ENCODE measurements at regions not wholly inside any gene's neighbourhood (a gene's known extent, or its start where the extent isn't known, plus 50 kb on each side); places are given as distances from the start of the nearest gene placed in this dataset.

- H3K79me2 ChIP-seq (ENCODE audit: insufficient read depth, low read length) = no peaks in the 10 kb centered on the region
- H3K27me3 Mint-ChIP-seq (ENCODE audit: low read depth in 3 of 3) = peaks cover 0 to 2% (median 1%) of the 10 kb centered on the region in 3 donors
- H3K9ac ChIP-seq (ENCODE audit: insufficient read depth, low read length, poor library complexity, severe bottlenecking) = no peak overlapping the region
- no peak overlapping the region for H3K27ac ChIP-seq (ENCODE audit: low read depth in 1 of 2, low read length in 2 of 2)
- no peaks in the 10 kb centered on the region for H3K4me1 Mint-ChIP-seq
- no peak overlapping the region for H2AFZ ChIP-seq (ENCODE audit: insufficient read depth, low read depth, low read length, poor library complexity, severe bottlenecking)
- no peaks in the 10 kb centered on the region for H3K36me3 ChIP-seq (replicated peaks in 1 of 2; ENCODE audit: control insufficient read depth in 1 of 2, insufficient read depth in 2 of 2, low read length in 2 of 2)
- peaks cover 4 to 16% (median 9%) of the 10 kb centered on the region in 7 donors for H3K9me3 Mint-ChIP-seq
- no peak overlapping the region for H3K27ac Mint-ChIP-seq
- H3K4me2 ChIP-seq (replicated peaks; ENCODE audit: extremely low read depth, low read length, poor library complexity, severe bottlenecking) = no peak overlapping the region
- H3K4me1 ChIP-seq (ENCODE audit: control insufficient read depth in 1 of 2, insufficient read depth in 2 of 2, low read length in 2 of 2) = no peaks in the 10 kb centered on the region
- H3K9me3 ChIP-seq (replicated peaks in 1 of 2; ENCODE audit: control insufficient read depth in 1 of 2, insufficient read depth in 1 of 2, low read length in 2 of 2) = peaks cover 6 to 7% of the 10 kb centered on the region in 2 donors
- DNase-seq = no peak
- H4K20me1 ChIP-seq (ENCODE audit: insufficient read depth, low read length) = no peaks in the 10 kb centered on the region
- H3K4me3 ChIP-seq (replicated peaks in 1 of 3; ENCODE audit: low read depth in 2 of 3, low read length in 3 of 3) = no peak overlapping the region
- WGBS (ENCODE audit: insufficient coverage) = 89% methylated on average over 7 of the region's 7 CpGs
- no peaks in the 10 kb centered on the region for H3K27me3 ChIP-seq (ENCODE audit: control insufficient read depth in 2 of 2, insufficient read depth in 2 of 2, low read length in 2 of 2)
- no peak for TF ChIP-seq CTCF (IDR thresholded peaks at IDR 0.05)
- intact Hi-C loops (cut with micrococcal nuclease) = no loop called here
- H3K4me3 Mint-ChIP-seq = no peak overlapping the region
- H3K36me3 Mint-ChIP-seq = no peaks in the 10 kb centered on the region
These were observed 181.1 kb downstream of the HIPK3 start for GRCh38 chr11:33438301-33438700.

- no peak overlapping the region for H3K4me2 ChIP-seq (replicated peaks; ENCODE audit: extremely low read depth, low read length, poor library complexity, severe bottlenecking)
- 80% methylated on average over 1 of the region's 1 CpG for WGBS (ENCODE audit: insufficient coverage)
- no peak overlapping the region for H3K27ac Mint-ChIP-seq
These were observed 180.3 kb downstream of the HIPK3 start for GRCh38 chr11:33437529-33437928.

More at GRCh38 chr11:33437529-33437928, 180.3 kb downstream of the HIPK3 start:
- Mint-ChIP-seq H3K4me3 (no peak overlapping the region), H3K27me3 (ENCODE audit: low read depth in 3 of 3) (peaks cover 1 to 3% (median 3%) of the 10 kb centered on the region in 3 donors), H3K36me3 (no peaks in the 10 kb centered on the region), H3K9me3 (peaks cover 7 to 20% (median 12%) of the 10 kb centered on the region in 7 donors), H3K4me1 (no peaks in the 10 kb centered on the region)
- DNase-seq = no peak
- no peak overlapping the region for H2AFZ ChIP-seq (ENCODE audit: insufficient read depth, low read depth, low read length, poor library complexity, severe bottlenecking)
- H3K36me3 ChIP-seq (replicated peaks in 1 of 2; ENCODE audit: control insufficient read depth in 1 of 2, insufficient read depth in 2 of 2, low read length in 2 of 2) = no peaks in the 10 kb centered on the region
- H3K4me3 ChIP-seq (replicated peaks in 1 of 3; ENCODE audit: low read depth in 2 of 3, low read length in 3 of 3) = no peak overlapping the region
- peaks cover 6 to 7% of the 10 kb centered on the region in 2 donors for H3K9me3 ChIP-seq (replicated peaks in 1 of 2; ENCODE audit: control insufficient read depth in 1 of 2, insufficient read depth in 1 of 2, low read length in 2 of 2)
- H3K79me2 ChIP-seq (ENCODE audit: insufficient read depth, low read length) = no peaks in the 10 kb centered on the region
- H3K27ac ChIP-seq (ENCODE audit: low read depth in 1 of 2, low read length in 2 of 2) = no peak overlapping the region
- no peak for TF ChIP-seq CTCF (IDR thresholded peaks at IDR 0.05)
- intact Hi-C loops (cut with micrococcal nuclease) = no loop called here
- no peaks in the 10 kb centered on the region for H3K27me3 ChIP-seq (ENCODE audit: control insufficient read depth in 2 of 2, insufficient read depth in 2 of 2, low read length in 2 of 2)
- no peaks in the 10 kb centered on the region for H4K20me1 ChIP-seq (ENCODE audit: insufficient read depth, low read length)
- no peak overlapping the region for H3K9ac ChIP-seq (ENCODE audit: insufficient read depth, low read length, poor library complexity, severe bottlenecking)
- H3K4me1 ChIP-seq (ENCODE audit: control insufficient read depth in 1 of 2, insufficient read depth in 2 of 2, low read length in 2 of 2) = no peaks in the 10 kb centered on the region
